HEK293 (cell line): ENCODE measurements at regions not wholly inside any gene's neighbourhood (a gene's known extent, or its start where the extent isn't known, plus 50 kb on each side); places are given as distances from the start of the nearest gene placed in this dataset.

Experiments used
- ZNF302 ChIP-seq: fragments of 450-650 bp; formaldehyde crosslinking; IDR thresholded peaks from 2 replicates; pipeline ENCODE4 v1.5.1; 2016; ENCODE audit warnings: missing biosample characterization, missing genetic modification characterization, low read depth
- ZNF830 ChIP-seq: fragments of 450-650 bp; IDR thresholded peaks from 2 replicates; pipeline ENCODE4 v1.5.0; 2018; ENCODE audit warnings: missing biosample characterization, missing genetic modification characterization, low read depth, mild to moderate bottlenecking, moderate library complexity
- TF ChIP-seq, protein P1 (sequence below): fragments of 450-650 bp; formaldehyde crosslinking; IDR thresholded peaks from 2 replicates; pipeline ENCODE4 v1.5.1; 2016; ENCODE audit warnings: missing biosample characterization, missing genetic modification characterization
- TF ChIP-seq, protein P2 (sequence below): fragments of 450-650 bp; formaldehyde crosslinking; IDR thresholded peaks from 2 replicates; pipeline ENCODE4 v1.5.1; 2017; ENCODE audit warnings: missing biosample characterization, missing genetic modification characterization

DNA sequence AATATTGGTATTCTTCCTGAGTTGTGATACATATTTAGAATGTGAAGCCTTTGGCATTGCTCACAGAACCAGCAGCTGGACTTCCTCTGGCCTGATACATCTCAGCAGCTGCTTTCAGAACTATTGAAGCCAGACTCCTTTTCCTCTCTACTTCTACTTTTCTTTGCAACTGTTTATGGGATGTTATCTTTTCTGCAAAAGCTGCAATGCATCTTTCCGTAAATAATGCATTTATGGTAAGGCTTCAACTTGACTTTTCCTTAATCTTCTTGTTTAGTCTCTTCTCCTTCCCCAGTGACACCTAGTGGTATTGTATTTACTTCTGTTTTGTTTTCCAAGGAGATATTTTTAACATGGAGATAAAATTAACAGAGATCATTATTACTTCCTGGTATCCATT lies 1548.7 kb downstream of the PCDH7 start:
- no peak for TF ChIP-seq ZNF302 (tag by site-specific recombination)
- no peak for TF ChIP-seq ZNF830 (tag by site-specific recombination)
- TF ChIP-seq, protein P1, sequence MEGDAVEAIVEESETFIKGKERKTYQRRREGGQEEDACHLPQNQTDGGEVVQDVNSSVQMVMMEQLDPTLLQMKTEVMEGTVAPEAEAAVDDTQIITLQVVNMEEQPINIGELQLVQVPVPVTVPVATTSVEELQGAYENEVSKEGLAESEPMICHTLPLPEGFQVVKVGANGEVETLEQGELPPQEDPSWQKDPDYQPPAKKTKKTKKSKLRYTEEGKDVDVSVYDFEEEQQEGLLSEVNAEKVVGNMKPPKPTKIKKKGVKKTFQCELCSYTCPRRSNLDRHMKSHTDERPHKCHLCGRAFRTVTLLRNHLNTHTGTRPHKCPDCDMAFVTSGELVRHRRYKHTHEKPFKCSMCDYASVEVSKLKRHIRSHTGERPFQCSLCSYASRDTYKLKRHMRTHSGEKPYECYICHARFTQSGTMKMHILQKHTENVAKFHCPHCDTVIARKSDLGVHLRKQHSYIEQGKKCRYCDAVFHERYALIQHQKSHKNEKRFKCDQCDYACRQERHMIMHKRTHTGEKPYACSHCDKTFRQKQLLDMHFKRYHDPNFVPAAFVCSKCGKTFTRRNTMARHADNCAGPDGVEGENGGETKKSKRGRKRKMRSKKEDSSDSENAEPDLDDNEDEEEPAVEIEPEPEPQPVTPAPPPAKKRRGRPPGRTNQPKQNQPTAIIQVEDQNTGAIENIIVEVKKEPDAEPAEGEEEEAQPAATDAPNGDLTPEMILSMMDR (tag by site-specific recombination), result no peak
- TF ChIP-seq, protein P2, sequence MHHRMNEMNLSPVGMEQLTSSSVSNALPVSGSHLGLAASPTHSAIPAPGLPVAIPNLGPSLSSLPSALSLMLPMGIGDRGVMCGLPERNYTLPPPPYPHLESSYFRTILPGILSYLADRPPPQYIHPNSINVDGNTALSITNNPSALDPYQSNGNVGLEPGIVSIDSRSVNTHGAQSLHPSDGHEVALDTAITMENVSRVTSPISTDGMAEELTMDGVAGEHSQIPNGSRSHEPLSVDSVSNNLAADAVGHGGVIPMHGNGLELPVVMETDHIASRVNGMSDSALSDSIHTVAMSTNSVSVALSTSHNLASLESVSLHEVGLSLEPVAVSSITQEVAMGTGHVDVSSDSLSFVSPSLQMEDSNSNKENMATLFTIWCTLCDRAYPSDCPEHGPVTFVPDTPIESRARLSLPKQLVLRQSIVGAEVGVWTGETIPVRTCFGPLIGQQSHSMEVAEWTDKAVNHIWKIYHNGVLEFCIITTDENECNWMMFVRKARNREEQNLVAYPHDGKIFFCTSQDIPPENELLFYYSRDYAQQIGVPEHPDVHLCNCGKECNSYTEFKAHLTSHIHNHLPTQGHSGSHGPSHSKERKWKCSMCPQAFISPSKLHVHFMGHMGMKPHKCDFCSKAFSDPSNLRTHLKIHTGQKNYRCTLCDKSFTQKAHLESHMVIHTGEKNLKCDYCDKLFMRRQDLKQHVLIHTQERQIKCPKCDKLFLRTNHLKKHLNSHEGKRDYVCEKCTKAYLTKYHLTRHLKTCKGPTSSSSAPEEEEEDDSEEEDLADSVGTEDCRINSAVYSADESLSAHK (tag by site-specific recombination), result no peak
